OCI-M2 (cell line): ENCODE measurements at regions not wholly inside any gene's neighbourhood (a gene's known extent, or its start where the extent isn't known, plus 50 kb on each side); places are given as distances from the start of the nearest gene placed in this dataset.

ENCODE experiments used
- DNase-seq: peaks from one replicate; lab custom pipeline; 2025; ENCODE audit not compliant: unreplicated experiment; lab: John Stamatoyannopoulos, UW

DNA sequence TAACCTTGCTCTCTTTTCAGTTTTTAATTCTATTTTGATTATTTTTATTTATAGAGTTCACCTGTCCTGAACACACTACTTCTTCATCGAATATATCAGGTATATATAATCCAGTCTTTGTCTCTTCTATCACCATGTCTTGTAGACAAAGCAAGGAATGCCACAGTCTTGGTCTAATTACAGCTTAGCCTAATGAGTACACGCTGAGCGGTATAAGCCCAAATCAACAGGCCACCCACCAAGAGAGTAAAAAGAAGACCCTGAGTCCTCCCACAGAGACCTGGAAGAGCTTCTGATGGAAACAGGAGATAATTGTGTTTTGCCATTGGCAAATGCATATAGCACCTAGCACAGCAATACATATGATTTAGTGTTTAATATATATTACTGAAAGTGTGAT is 68.7 kb upstream of the TCF21 start:
- no peak for DNase-seq

DNA sequence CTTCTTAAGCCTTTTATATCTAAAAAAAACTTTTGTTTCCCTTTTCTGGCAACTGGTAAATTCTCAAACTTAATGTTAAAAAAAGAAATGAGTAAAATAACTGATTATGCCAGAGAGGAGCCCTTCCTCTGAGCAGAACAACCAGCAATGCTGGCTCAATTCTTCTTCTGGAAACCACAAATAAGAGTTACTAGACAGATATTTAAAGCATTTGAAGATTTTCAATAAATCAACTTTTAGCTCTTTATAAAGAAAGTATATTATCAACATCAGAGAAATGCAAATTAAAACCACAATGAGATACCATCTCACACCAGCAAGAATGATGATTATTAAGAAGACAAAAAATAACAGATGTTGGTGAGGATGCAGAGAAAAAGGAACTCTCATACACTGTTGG is 61.1 kb upstream of the TCF21 start:
- DNase-seq, result no peak

GRCh38 chr6:133833949-133834359 is 55.0 kb upstream of the TCF21 start:
- DNase-seq, result no peak

GRCh38 chr6:133834472-133835170 is 54.3 kb upstream of the TCF21 start:
- no peak for DNase-seq

GRCh38 chr6:133835901-133836300 is 53.0 kb upstream of the TCF21 start:
- DNase-seq, result no peak

DNA sequence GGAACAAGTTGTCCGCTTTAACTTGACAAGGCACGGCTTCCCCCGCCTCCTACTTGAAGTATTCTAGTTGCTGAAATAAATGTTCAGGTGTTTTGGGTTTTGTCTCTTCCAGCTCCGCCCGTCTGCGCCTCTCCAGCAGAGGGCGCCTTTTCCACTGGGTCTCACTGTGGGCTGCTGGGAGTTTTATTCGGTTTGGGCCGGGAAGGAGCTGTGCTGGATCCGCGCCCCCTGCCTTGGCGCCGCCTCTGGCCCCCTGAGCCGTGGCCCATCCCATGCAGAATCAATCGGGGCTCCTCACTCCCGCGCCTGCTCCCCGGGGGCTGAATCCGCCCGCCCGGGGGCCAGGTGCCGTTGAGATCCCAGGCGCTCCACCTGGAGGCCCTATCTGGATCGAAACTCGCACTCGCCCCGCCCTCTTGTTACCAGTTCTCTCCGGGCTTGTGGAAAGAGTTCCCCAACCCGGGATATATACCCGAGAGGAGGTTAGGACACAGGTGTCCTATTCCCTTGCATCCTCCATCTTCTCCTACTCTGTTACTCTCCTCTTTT is 51.0 kb upstream of the TCF21 start:
- no peak for DNase-seq
